B cell (primary cell): ENCODE measurements at regions not wholly inside any gene's neighbourhood (a gene's known extent, or its start where the extent isn't known, plus 50 kb on each side); places are given as distances from the start of the nearest gene placed in this dataset.

Experiments used
- CTCF ChIP-seq: fragments of 200-600 bp; IDR thresholded peaks from one replicate; pipeline ENCODE4 v1.8.0; 2022; ENCODE audit warnings: antibody characterized with exemption, mild to moderate bottlenecking
- EZH2 ChIP-seq: IDR thresholded peaks from 2 replicates; pipeline ENCODE4 v1.6.1; 2012; ENCODE audit warnings: borderline replicate concordance, low read depth, mild to moderate bottlenecking, moderate library complexity, low read length; ENCODE audit not compliant: insufficient read depth, poor library complexity, severe bottlenecking

- TF ChIP-seq CTCF (no peak), EZH2 (no peak)
These were observed 74.7 kb upstream of the SLC4A11 start for GRCh38 chr20:3313683-3314065.
